PC-3 (cell line): ENCODE measurements at regions not wholly inside any gene's neighbourhood (a gene's known extent, or its start where the extent isn't known, plus 50 kb on each side); places are given as distances from the start of the nearest gene placed in this dataset.

Source experiments
- ATAC-seq: fragments of 200-7000 bp; cut with Tn5 transposase; 2 replicates; pipeline ENCODE4 v1.9.1; 2020; ENCODE audit warnings: mild to moderate bottlenecking, moderate library complexity
- BruUV-seq: library from RNA; stranded (reverse); fragments of 400-500 nt; replicated peaks from 2 replicates; lab custom pipeline; 2021; lab: Mats Ljungman, UMichigan
- CTCF ChIA-PET: fragments of 300-600 bp; sonication (Branson Sonifier 250); formaldehyde crosslinking; loops from one replicate; lab custom pipeline; 2022; ENCODE audit warnings: antibody characterized with exemption; lab: Charles Lee
- POLR2A ChIA-PET: fragments of 300-600 bp; sonication (Branson Sonifier 250); formaldehyde crosslinking; loops from one replicate; lab custom pipeline; 2022; ENCODE audit warnings: antibody characterized with exemption; ENCODE audit not compliant: unreplicated experiment; lab: Charles Lee
- DNase-seq: peaks from one replicate; pipeline ENCODE4 v3.0.0-alpha.2; 2015
- H2AFZ ChIP-seq: fragments of 300-600 bp; sonication (generic); 2 replicates; pipeline ENCODE4 v1.6.0; 2016; ENCODE audit warnings: antibody characterized with exemption, low read length
- H3F3A ChIP-seq: fragments of 300-600 bp; sonication (generic); one replicate; pipeline ENCODE4 v1.6.0; 2017; ENCODE audit warnings: antibody characterized with exemption, low read length, control low read depth, mild to moderate bottlenecking; ENCODE audit not compliant: unreplicated experiment
- H3K27ac ChIP-seq: fragments of 300-600 bp; sonication (generic); 2 replicates; pipeline ENCODE4 v1.5.1; 2016; ENCODE audit warnings: mild to moderate bottlenecking, low read length
- H3K27me3 ChIP-seq: fragments of 300-600 bp; sonication (generic); 2 replicates; pipeline ENCODE4 v1.6.1; 2016; ENCODE audit warnings: low read length, mixed read lengths
- H3K36me3 ChIP-seq: fragments of 300-600 bp; sonication (generic); 2 replicates; pipeline ENCODE4 v1.6.1; 2016; ENCODE audit warnings: low read depth, mixed run types, low read length, mixed read lengths
- H3K4me1 ChIP-seq: fragments of 300-600 bp; sonication (generic); 2 replicates; pipeline ENCODE4 v1.5.1; 2016; ENCODE audit warnings: low read length; ENCODE audit not compliant: insufficient read depth
- H3K4me2 ChIP-seq: fragments of 300-600 bp; sonication (generic); 2 replicates; pipeline ENCODE4 v1.6.0; 2016; ENCODE audit warnings: low read length
- H3K4me3 ChIP-seq: fragments of 300-600 bp; sonication (generic); 2 replicates; pipeline ENCODE4 v1.5.1; 2016; ENCODE audit warnings: mild to moderate bottlenecking, low read length, mixed read lengths
- H3K79me2 ChIP-seq: fragments of 300-600 bp; sonication (generic); 2 replicates; pipeline ENCODE4 v1.6.1; 2017; ENCODE audit warnings: low read length, mixed read lengths
- H3K9ac ChIP-seq: fragments of 300-600 bp; sonication (generic); 2 replicates; pipeline ENCODE4 v1.6.0; 2016; ENCODE audit warnings: mild to moderate bottlenecking, low read length
- H3K9me2 ChIP-seq: fragments of 300-600 bp; sonication (generic); replicated peaks from 2 replicates; pipeline ENCODE4 v1.6.1; 2016; ENCODE audit warnings: mixed run types, low read length, mixed read lengths
- H3K9me3 ChIP-seq: fragments of 300-600 bp; sonication (generic); 2 replicates; pipeline ENCODE4 v1.6.1; 2016; ENCODE audit warnings: low read length, mixed read lengths
- H4K20me1 ChIP-seq: fragments of 300-600 bp; sonication (generic); 2 replicates; pipeline ENCODE4 v1.6.1; 2016; ENCODE audit warnings: low read length, mixed read lengths
- CTCF ChIP-seq: fragments of 300-600 bp; sonication (generic); conservative IDR thresholded peaks from 2 replicates; pipeline ENCODE4 v1.5.1; 2017; ENCODE audit warnings: antibody characterized with exemption, low read depth, mild to moderate bottlenecking, low read length
- EZH2 ChIP-seq: fragments of 300-600 bp; sonication (generic); IDR thresholded peaks from one replicate; pipeline ENCODE4 v1.6.1; 2017; ENCODE audit warnings: antibody characterized with exemption, mild to moderate bottlenecking, low read length; ENCODE audit not compliant: unreplicated experiment
- EZH2phosphoT487 ChIP-seq: fragments of 300-600 bp; sonication (generic); IDR thresholded peaks from 2 replicates; pipeline ENCODE4 v1.6.1; 2018; ENCODE audit warnings: mild to moderate bottlenecking, antibody characterized with exemption, low read length, borderline replicate concordance
- intact Hi-C: fragments of 100-400 bp; cut with micrococcal nuclease; formaldehyde crosslinking; loops from 2 replicates; pipeline ENCODE4 v1.9.0; 2023

GRCh38 chr5:163659568-163659902, 154.1 kb downstream of the MAT2B start:
- no peak for DNase-seq
- Histone ChIP-seq H4K20me1 (no peaks in the 10 kb centered on the region), H3K9me3 (no peaks in the 10 kb centered on the region), H3K36me3 (no peaks in the 10 kb centered on the region), H3K9ac (no peak overlapping the region), H3K79me2 (no peaks in the 10 kb centered on the region), H2AFZ (no peak overlapping the region), H3K4me2 (no peak overlapping the region), H3K27me3 (no peaks in the 10 kb centered on the region), H3F3A (no peaks in the 10 kb centered on the region), H3K4me1 (no peaks in the 10 kb centered on the region), H3K9me2 (no peaks in the 10 kb centered on the region), H3K4me3 (no peak overlapping the region), H3K27ac (no peak overlapping the region)
- BruUV-seq: no TSS peak
- POLR2A ChIA-PET: no interaction called here
- intact Hi-C loops: no loop called here
- CTCF ChIA-PET: no interaction called here
- no peak for TF ChIP-seq EZH2
- TF ChIP-seq CTCF: no peak
- TF ChIP-seq EZH2phosphoT487: no peak
- no peak for ATAC-seq

GRCh38 chr5:163660486-163660885, 155.1 kb downstream of the MAT2B start:
- no peak overlapping the region for H3K9ac ChIP-seq
- ATAC-seq: no peak
- POLR2A ChIA-PET: no interaction called here

GRCh38 chr5:163661360-163661759, 155.9 kb downstream of the MAT2B start:
- H3K9ac ChIP-seq: no peak overlapping the region
- ATAC-seq (no peak), DNase-seq (no peak)
- ChIA-PET CTCF (no interaction called here), POLR2A (no interaction called here)
- H3K36me3 ChIP-seq: no peaks in the 10 kb centered on the region
- TF ChIP-seq CTCF (no peak), EZH2 (no peak), EZH2phosphoT487 (no peak)
- no peaks in the 10 kb centered on the region for H3K79me2 ChIP-seq
- BruUV-seq: no TSS peak
- no peaks in the 10 kb centered on the region for H3K9me2 ChIP-seq
- no peak overlapping the region for H3K27ac ChIP-seq
- H3K4me2 ChIP-seq: no peak overlapping the region
- no peak overlapping the region for H2AFZ ChIP-seq
- H3K9me3 ChIP-seq: no peaks in the 10 kb centered on the region
- H3K4me3 ChIP-seq: no peak overlapping the region
- no peaks in the 10 kb centered on the region for H4K20me1 ChIP-seq
- no peaks in the 10 kb centered on the region for H3K27me3 ChIP-seq
- intact Hi-C loops: no loop called here
- no peaks in the 10 kb centered on the region for H3F3A ChIP-seq
- H3K4me1 ChIP-seq: no peaks in the 10 kb centered on the region

More at GRCh38 chr5:163660486-163660885, 155.1 kb downstream of the MAT2B start:
- no peak for DNase-seq
- Histone ChIP-seq H3K27me3 (no peaks in the 10 kb centered on the region), H3K27ac (no peak overlapping the region), H3K9me2 (no peaks in the 10 kb centered on the region), H3K4me2 (no peak overlapping the region), H3K79me2 (no peaks in the 10 kb centered on the region), H3K4me1 (no peaks in the 10 kb centered on the region), H4K20me1 (no peaks in the 10 kb centered on the region), H3F3A (no peaks in the 10 kb centered on the region), H3K9me3 (no peaks in the 10 kb centered on the region), H3K36me3 (no peaks in the 10 kb centered on the region), H2AFZ (no peak overlapping the region), H3K4me3 (no peak overlapping the region)
- intact Hi-C loops: no loop called here
- CTCF ChIA-PET: no interaction called here
- BruUV-seq: no TSS peak
- TF ChIP-seq CTCF: no peak
- no peak for TF ChIP-seq EZH2phosphoT487
- TF ChIP-seq EZH2: no peak
